ENCODE measurements at regions not wholly inside any gene's neighbourhood (a gene's known extent, or its start where the extent isn't known, plus 50 kb on each side); places are given as distances from the start of the nearest gene placed in this dataset.

DNA sequence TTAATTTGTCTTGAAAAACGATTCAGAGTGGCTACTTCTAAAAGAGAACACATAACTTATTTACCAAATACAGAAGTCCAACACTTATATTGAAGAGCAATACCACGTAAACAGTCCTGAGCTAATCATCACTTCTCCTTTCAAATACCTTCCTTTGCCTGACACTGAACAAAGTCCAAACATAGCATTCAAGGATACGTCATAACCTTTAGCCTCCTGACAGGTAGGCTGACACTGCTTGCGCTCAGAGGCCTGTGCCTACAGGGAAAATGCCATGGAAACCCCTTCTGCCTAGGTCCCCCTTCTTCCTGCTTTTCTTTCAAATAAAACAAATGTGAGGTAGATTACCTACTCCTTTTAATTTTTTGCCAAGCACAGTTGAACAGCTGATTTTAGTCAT lies 510.0 kb downstream of the INSC start:
- DNase-seq (ENCODE audit: low read depth, low spot score) (no peak), ATAC-seq (no peak)
- Histone ChIP-seq H3K4me1 (ENCODE audit: control insufficient read depth, insufficient read depth, low read length) (no peaks in the 10 kb centered on the region), H3K36me3 (ENCODE audit: control insufficient read depth, insufficient read depth, low read length) (no peaks in the 10 kb centered on the region), H3K27ac (ENCODE audit: low read length) (no peak overlapping the region), H3K4me3 (ENCODE audit: low read depth in 2 of 2, low read length in 2 of 2) (no peak overlapping the region), H3K9me3 (ENCODE audit: control insufficient read depth, insufficient read depth, low read depth, low read length) (no peaks in the 10 kb centered on the region), H3K27me3 (ENCODE audit: control insufficient read depth, insufficient read depth, low read length) (no peaks in the 10 kb centered on the region)
- TF ChIP-seq, protein P1, sequence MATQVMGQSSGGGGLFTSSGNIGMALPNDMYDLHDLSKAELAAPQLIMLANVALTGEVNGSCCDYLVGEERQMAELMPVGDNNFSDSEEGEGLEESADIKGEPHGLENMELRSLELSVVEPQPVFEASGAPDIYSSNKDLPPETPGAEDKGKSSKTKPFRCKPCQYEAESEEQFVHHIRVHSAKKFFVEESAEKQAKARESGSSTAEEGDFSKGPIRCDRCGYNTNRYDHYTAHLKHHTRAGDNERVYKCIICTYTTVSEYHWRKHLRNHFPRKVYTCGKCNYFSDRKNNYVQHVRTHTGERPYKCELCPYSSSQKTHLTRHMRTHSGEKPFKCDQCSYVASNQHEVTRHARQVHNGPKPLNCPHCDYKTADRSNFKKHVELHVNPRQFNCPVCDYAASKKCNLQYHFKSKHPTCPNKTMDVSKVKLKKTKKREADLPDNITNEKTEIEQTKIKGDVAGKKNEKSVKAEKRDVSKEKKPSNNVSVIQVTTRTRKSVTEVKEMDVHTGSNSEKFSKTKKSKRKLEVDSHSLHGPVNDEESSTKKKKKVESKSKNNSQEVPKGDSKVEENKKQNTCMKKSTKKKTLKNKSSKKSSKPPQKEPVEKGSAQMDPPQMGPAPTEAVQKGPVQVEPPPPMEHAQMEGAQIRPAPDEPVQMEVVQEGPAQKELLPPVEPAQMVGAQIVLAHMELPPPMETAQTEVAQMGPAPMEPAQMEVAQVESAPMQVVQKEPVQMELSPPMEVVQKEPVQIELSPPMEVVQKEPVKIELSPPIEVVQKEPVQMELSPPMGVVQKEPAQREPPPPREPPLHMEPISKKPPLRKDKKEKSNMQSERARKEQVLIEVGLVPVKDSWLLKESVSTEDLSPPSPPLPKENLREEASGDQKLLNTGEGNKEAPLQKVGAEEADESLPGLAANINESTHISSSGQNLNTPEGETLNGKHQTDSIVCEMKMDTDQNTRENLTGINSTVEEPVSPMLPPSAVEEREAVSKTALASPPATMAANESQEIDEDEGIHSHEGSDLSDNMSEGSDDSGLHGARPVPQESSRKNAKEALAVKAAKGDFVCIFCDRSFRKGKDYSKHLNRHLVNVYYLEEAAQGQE (IDR thresholded peaks at IDR 0.05; ENCODE audit: insufficient read depth in 1 of 2, low read depth in 2 of 2, low read length in 1 of 2): no peak
- TF ChIP-seq POLR2AphosphoS5 (IDR thresholded peaks at IDR 0.05; ENCODE audit: low read depth, low read length) (no peak), SIN3A (IDR thresholded peaks at IDR 0.05; ENCODE audit: borderline replicate concordance, insufficient read depth, low read depth, low read length) (no peak), TCF7L2 (IDR thresholded peaks at IDR 0.05; ENCODE audit: low read depth, low read length) (no peak)
- TF ChIP-seq, protein P2, sequence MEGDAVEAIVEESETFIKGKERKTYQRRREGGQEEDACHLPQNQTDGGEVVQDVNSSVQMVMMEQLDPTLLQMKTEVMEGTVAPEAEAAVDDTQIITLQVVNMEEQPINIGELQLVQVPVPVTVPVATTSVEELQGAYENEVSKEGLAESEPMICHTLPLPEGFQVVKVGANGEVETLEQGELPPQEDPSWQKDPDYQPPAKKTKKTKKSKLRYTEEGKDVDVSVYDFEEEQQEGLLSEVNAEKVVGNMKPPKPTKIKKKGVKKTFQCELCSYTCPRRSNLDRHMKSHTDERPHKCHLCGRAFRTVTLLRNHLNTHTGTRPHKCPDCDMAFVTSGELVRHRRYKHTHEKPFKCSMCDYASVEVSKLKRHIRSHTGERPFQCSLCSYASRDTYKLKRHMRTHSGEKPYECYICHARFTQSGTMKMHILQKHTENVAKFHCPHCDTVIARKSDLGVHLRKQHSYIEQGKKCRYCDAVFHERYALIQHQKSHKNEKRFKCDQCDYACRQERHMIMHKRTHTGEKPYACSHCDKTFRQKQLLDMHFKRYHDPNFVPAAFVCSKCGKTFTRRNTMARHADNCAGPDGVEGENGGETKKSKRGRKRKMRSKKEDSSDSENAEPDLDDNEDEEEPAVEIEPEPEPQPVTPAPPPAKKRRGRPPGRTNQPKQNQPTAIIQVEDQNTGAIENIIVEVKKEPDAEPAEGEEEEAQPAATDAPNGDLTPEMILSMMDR (IDR thresholded peaks at IDR 0.05): no peak
- in situ Hi-C loops (cut with HindIII; ENCODE audit: low pct_unique_long_range_greater_than_20kb, low sequenced_read_pairs): no loop called here
- CTCF ChIA-PET: no interaction called here
- POLR2A ChIA-PET: no interaction called here
- intact Hi-C loops (cut with micrococcal nuclease; ENCODE audit: unreplicated experiment): no loop called here
- BruUV-seq (replicated peaks): no TSS peak

DNA sequence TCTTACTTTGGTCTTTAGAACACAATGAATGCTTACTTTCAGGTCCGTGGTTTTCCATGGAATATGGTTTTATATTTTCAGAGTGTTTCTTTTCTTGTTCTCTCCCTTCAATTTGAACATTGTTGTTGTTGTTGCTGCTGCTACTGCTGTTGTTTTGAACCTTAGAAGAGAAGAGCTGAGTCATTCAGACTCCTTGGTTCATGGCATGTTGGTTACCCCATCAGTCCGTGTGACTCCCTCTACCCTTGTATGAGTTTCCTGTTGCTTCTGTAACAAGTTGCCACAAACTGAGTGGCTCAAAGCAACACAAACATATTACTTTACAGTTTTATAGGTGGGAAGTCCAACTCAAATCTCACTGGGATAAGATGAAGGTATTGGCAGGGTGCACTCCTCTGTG lies 511.0 kb downstream of the INSC start:
- no peak overlapping the region for H3K27ac ChIP-seq (ENCODE audit: low read length)
- ATAC-seq (no peak), DNase-seq (ENCODE audit: low read depth, low spot score) (no peak)
- H3K4me1 ChIP-seq (ENCODE audit: control insufficient read depth, insufficient read depth, low read length): no peaks in the 10 kb centered on the region
- no peak overlapping the region for H3K4me3 ChIP-seq (ENCODE audit: low read depth in 2 of 2, low read length in 2 of 2)
- intact Hi-C loops (cut with micrococcal nuclease; ENCODE audit: unreplicated experiment): no loop called here
- H3K9me3 ChIP-seq (ENCODE audit: control insufficient read depth, insufficient read depth, low read depth, low read length): no peaks in the 10 kb centered on the region
- CTCF ChIA-PET: no interaction called here
- no peaks in the 10 kb centered on the region for H3K27me3 ChIP-seq (ENCODE audit: control insufficient read depth, insufficient read depth, low read length)
- POLR2A ChIA-PET: no interaction called here
- BruUV-seq (replicated peaks): no TSS peak
- H3K36me3 ChIP-seq (ENCODE audit: control insufficient read depth, insufficient read depth, low read length): no peaks in the 10 kb centered on the region
- TF ChIP-seq, protein P1 (IDR thresholded peaks at IDR 0.05; ENCODE audit: insufficient read depth in 1 of 2, low read depth in 2 of 2, low read length in 1 of 2): no peak
- TF ChIP-seq, protein P2 (IDR thresholded peaks at IDR 0.05): no peak
- in situ Hi-C loops (cut with HindIII; ENCODE audit: low pct_unique_long_range_greater_than_20kb, low sequenced_read_pairs): no loop called here

Measured in Panc1 (cell line).